ENCODE measurements at regions not wholly inside any gene's neighbourhood (a gene's known extent, or its start where the extent isn't known, plus 50 kb on each side); places are given as distances from the start of the nearest gene placed in this dataset.

- BruUV-seq (replicated peaks): no TSS peak
- no peaks in the 10 kb centered on the region for H3K36me3 ChIP-seq (ENCODE audit: control insufficient read depth in 1 of 2, insufficient read depth in 2 of 2, low read length in 2 of 2)
- no peak overlapping the region for H3K9ac ChIP-seq (ENCODE audit: low read length)
- CTCF ChIA-PET: no interaction called here
- RAD21 ChIA-PET (ENCODE audit: low non-redundant PET in 1 of 2, low total read pairs in 2 of 2, uncharacterized antibody in 2 of 2, unreplicated experiment in 2 of 2): no interaction called here
- DNase-seq (ENCODE audit: low read depth, low spot score) (no peak), ATAC-seq (no peak)
- H3K4me3 ChIP-seq (replicated peaks in 1 of 2; ENCODE audit: low read depth in 1 of 2, low read length in 2 of 2): no peak overlapping the region
- no peaks in the 10 kb centered on the region for H3K27me3 ChIP-seq (ENCODE audit: insufficient read depth, low read length)
- no peak overlapping the region for H2AFZ ChIP-seq (ENCODE audit: low read depth, low read length, poor library complexity, severe bottlenecking)
- H3K4me2 ChIP-seq (ENCODE audit: low read length): no peak overlapping the region
- no peak overlapping the region for H3K27ac ChIP-seq (ENCODE audit: low read depth, low read length)
- intact Hi-C loops (cut with micrococcal nuclease): no loop called here
- no peaks in the 10 kb centered on the region for H3K79me2 ChIP-seq (ENCODE audit: insufficient read depth, low read length)
- peaks cover 4 to 8% of the 10 kb centered on the region in 2 experiments; a peak in 2 of 4 replicates for H3K9me3 ChIP-seq (ENCODE audit: control insufficient read depth in 1 of 2, insufficient read depth in 1 of 2, low read depth in 1 of 2, low read length in 2 of 2)
- POLR2A ChIA-PET: no interaction called here
- no peaks in the 10 kb centered on the region for H3K9me2 ChIP-seq (ENCODE audit: insufficient read depth)
- TF ChIP-seq SRF (IDR thresholded peaks at IDR 0.05; ENCODE audit: low read depth): no peak
- H3K4me1 ChIP-seq (ENCODE audit: control insufficient read depth in 1 of 2, insufficient read depth in 2 of 2, low read length in 2 of 2): no peaks in the 10 kb centered on the region
- no peaks in the 10 kb centered on the region for H4K20me1 ChIP-seq (ENCODE audit: insufficient read depth)
These were observed 408.1 kb upstream of the CTNND2 start for GRCh38 chr5:12312343-12312742.

- DNase-seq (ENCODE audit: low read depth, low spot score): no peak
- CTCF ChIA-PET: no interaction called here
These were observed 389.9 kb upstream of the CTNND2 start for GRCh38 chr5:12294151-12294550.

More at GRCh38 chr5:12294151-12294550, 389.9 kb upstream of the CTNND2 start:
- ChIA-PET POLR2A (no interaction called here), RAD21 (ENCODE audit: low non-redundant PET in 1 of 2, low total read pairs in 2 of 2, uncharacterized antibody in 2 of 2, unreplicated experiment in 2 of 2) (no interaction called here)
- ATAC-seq: no peak
- Histone ChIP-seq H3K4me1 (ENCODE audit: control insufficient read depth in 1 of 2, insufficient read depth in 2 of 2, low read length in 2 of 2) (no peaks in the 10 kb centered on the region), H3K79me2 (ENCODE audit: insufficient read depth, low read length) (no peaks in the 10 kb centered on the region), H3K9me2 (ENCODE audit: insufficient read depth) (no peaks in the 10 kb centered on the region), H3K27ac (ENCODE audit: low read depth, low read length) (no peak overlapping the region), H3K36me3 (ENCODE audit: control insufficient read depth in 1 of 2, insufficient read depth in 2 of 2, low read length in 2 of 2) (no peaks in the 10 kb centered on the region), H3K27me3 (ENCODE audit: insufficient read depth, low read length) (no peaks in the 10 kb centered on the region), H2AFZ (ENCODE audit: low read depth, low read length, poor library complexity, severe bottlenecking) (no peak overlapping the region), H3K4me3 (replicated peaks in 1 of 2; ENCODE audit: low read depth in 1 of 2, low read length in 2 of 2) (no peak overlapping the region), H3K9me3 (ENCODE audit: control insufficient read depth in 1 of 2, insufficient read depth in 1 of 2, low read depth in 1 of 2, low read length in 2 of 2) (peaks cover 6 to 19% of the 10 kb centered on the region in 2 experiments; a peak in 3 of 4 replicates), H4K20me1 (ENCODE audit: insufficient read depth) (no peaks in the 10 kb centered on the region), H3K4me2 (ENCODE audit: low read length) (no peak overlapping the region), H3K9ac (ENCODE audit: low read length) (no peak overlapping the region)
- intact Hi-C loops (cut with micrococcal nuclease): loop anchor here (10.0 kb wide), 1 partner anchor 1661 kb away; no protein-coding TSS in a partner anchor
- no peak for TF ChIP-seq YY1 (IDR thresholded peaks at IDR 0.05; ENCODE audit: extremely low read depth, insufficient replicate concordance, low read depth, low read length)
- no peak for TF ChIP-seq POLR2AphosphoS5 (IDR thresholded peaks at IDR 0.05; ENCODE audit: low read depth, low read length)
- TF ChIP-seq EGR1 (IDR thresholded peaks at IDR 0.05; ENCODE audit: low read depth): no peak
- TF ChIP-seq ZNF274 (IDR thresholded peaks at IDR 0.05; ENCODE audit: low read depth, low read length): no peak
- TF ChIP-seq FOSL1 (IDR thresholded peaks at IDR 0.05; ENCODE audit: low read depth): no peak
- TF ChIP-seq ZFX (IDR thresholded peaks at IDR 0.05): no peak
- no peak for TF ChIP-seq SRF (IDR thresholded peaks at IDR 0.05; ENCODE audit: low read depth)
- TF ChIP-seq, protein P1, sequence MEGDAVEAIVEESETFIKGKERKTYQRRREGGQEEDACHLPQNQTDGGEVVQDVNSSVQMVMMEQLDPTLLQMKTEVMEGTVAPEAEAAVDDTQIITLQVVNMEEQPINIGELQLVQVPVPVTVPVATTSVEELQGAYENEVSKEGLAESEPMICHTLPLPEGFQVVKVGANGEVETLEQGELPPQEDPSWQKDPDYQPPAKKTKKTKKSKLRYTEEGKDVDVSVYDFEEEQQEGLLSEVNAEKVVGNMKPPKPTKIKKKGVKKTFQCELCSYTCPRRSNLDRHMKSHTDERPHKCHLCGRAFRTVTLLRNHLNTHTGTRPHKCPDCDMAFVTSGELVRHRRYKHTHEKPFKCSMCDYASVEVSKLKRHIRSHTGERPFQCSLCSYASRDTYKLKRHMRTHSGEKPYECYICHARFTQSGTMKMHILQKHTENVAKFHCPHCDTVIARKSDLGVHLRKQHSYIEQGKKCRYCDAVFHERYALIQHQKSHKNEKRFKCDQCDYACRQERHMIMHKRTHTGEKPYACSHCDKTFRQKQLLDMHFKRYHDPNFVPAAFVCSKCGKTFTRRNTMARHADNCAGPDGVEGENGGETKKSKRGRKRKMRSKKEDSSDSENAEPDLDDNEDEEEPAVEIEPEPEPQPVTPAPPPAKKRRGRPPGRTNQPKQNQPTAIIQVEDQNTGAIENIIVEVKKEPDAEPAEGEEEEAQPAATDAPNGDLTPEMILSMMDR (IDR thresholded peaks at IDR 0.05 in 2 of 3, conservative IDR thresholded peaks at IDR 0.05 in 1 of 3; ENCODE audit: borderline replicate concordance in 1 of 3, insufficient read depth in 1 of 3, low read depth in 2 of 3, low read length in 2 of 3): no peak
- TF ChIP-seq JUND (IDR thresholded peaks at IDR 0.05): no peak
- no peak for TF ChIP-seq MAX (IDR thresholded peaks at IDR 0.05)
- TF ChIP-seq POLR2A (IDR thresholded peaks at IDR 0.05; ENCODE audit: borderline replicate concordance, extremely low read depth, insufficient read depth, insufficient read length): no peak
- TF ChIP-seq, protein P2, sequence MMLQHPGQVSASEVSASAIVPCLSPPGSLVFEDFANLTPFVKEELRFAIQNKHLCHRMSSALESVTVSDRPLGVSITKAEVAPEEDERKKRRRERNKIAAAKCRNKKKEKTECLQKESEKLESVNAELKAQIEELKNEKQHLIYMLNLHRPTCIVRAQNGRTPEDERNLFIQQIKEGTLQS (IDR thresholded peaks at IDR 0.05): no peak
- BruUV-seq (replicated peaks): no TSS peak

Data from HCT116 (cell line).